Right ventricle myocardium inferior (tissue), 1 donor: ENCODE measurements at regions not wholly inside any gene's neighbourhood (a gene's known extent, or its start where the extent isn't known, plus 50 kb on each side); places are given as distances from the start of the nearest gene placed in this dataset.
"Not testable (repeated sequence)": the region's sequence is repeated elsewhere in the genome, so short reads cannot be mapped to it uniquely, and the experiment has no call there.

Experiments used
- ATAC-seq: fragments of 200-7000 bp; cut with Tn5 transposase; one replicate; pipeline ENCODE4 v1.9.1; 2020; ENCODE audit warnings: mild to moderate bottlenecking, moderate library complexity
- DNase-seq: peaks from one replicate; pipeline ENCODE4 v3.0.0; 2021; ENCODE audit errors: missing footprints
- intact Hi-C: fragments of 100-400 bp; cut with DNase I; formaldehyde crosslinking; loops from one replicate; pipeline ENCODE4 v1.11.0; 2022
- donor health status: DM: no; HTN: yes; CAD: no; lungs with severe emphysema.

DNA sequence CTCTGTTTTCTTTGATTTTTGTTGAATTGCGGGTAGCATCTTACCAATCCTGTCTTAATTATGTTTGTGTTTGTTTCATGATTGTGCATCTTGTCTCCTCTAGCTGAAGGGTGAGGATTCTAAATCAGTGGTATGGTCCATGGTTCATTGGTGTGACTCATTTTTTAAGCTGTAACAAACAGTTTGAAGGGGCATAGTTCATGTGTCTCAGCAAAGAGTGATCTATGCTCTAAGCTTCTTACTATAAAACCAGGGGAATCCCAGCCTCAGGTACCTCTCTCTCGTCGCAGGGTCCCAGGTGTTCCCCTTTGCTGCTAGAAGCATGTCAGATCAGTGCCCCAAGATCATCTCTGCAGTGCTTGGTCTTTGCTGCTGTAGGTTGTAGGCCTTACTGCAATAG, 100.1 kb downstream of the OTUD1 start:
- intact Hi-C loops = no loop called here
- DNase-seq (no peak), ATAC-seq (no peak)

DNA sequence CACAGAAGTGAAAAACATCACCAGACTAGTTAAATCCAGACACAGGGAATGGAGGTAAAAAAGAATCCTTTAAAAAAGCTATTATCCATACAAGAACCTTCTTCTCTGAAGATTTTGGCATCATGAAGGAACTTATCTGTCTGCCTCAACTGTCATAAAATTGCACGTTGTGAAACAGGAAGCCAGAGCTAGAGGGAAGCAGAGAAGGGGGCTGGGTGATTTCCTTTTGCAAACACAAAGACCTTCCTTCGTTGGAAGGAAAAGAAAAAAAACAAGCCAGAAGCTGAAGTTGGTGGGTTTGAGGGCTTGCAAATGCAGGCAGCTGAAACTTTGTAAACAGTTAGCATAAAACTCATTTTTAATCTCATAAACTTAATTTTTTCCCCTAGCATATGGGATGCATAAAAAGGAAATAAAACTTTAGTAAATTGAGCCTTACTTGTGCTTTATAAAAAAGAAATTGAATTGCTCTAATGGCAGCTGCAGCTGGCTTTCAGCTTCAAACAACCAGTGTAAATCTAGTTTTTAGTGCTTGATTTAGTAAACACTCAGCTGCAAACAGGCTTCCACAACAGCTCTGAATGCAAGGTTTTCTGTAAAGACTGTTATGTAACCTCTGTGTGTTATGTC, 101.6 kb downstream of the OTUD1 start:
- DNase-seq = no peak
- no peak for ATAC-seq
- intact Hi-C loops = no loop called here

DNA sequence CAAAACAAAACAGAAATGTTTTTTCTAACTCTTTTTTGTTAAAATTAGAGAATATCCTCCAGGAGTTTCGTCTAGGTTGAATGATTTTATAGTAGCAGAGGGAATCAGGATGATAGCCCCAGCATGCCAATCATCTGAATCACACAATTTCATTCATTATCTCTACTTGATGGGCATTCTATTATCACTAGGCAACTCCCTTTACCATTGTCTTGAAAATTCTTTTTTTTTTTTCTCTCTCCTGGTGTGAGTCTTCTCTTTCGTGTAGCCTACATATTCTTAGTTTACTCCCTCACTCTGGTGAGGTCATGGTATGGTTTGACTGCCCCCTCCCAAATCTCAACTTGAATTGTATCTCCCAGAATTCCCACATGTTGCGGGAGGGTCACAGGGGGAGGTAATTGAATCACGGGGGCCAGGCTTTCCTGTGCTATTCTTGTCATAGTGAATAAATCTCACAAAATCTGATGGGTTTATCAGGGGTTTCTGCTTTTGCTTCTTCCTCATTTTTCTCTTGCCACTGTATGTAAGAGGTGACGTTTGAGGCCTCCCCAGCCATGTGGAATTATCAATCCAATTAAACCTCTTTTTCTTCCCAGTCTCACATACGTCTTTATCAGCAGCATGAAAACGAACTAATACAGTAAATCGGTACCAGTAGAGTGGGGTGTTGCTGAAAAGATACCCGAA, 105.0 kb downstream of the OTUD1 start:
- intact Hi-C loops = no loop called here
- ATAC-seq = no peak
- no peak for DNase-seq

DNA sequence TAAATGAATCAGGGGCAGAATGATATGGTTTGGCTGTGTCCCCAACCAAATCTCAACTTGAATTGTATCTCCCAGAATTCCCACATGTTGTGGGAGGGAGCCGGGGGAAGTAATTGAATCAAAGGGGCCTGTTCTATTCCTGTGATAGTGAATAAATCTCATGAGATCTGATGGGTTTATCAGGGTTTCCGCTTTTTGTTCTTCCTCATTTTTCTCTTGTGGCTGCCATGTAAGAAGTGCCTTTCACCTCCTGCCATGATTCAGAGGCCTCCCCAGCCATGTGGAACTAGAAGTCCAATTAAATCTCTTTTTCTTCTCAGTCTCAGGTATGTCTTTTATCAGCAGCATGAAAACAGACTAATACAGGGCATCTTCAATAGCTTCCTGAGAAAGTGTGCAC, 107.0 kb downstream of the OTUD1 start:
- DNase-seq, ATAC-seq, intact Hi-C loops: not testable (repeated sequence)

DNA sequence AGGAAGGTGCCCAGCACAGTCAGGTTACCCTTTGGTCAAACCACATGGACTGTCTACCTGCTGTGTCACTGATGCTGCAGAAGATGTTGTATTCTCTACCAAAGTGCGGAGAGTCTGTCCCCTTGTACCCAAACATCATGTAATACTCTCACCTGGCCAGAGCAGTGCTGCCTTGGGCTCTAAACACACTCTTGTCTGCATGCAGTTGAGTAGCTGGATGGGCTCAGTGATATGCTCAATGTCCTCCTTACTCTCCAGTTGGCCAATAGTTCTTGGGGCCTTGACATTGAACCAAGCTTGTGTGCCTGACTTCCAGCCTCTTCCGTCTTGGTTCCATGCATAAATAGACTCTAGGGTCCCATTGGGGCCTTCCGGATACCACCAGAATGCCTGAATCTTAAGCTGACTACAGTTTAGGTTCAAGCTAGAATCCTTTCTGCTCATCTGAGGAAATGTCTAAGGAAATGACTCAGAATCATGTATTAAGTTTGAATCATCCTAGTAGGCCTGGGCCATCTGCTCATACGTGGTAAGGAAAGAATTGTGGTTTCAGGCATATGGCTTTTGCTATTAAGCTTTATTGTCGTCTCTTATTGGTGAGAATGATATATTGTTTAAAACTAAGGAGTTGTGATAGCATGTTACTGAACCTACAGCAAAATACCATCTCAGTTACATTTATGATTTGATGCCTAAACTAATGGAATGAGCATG, 118.0 kb downstream of the OTUD1 start:
- DNase-seq (no peak), ATAC-seq (no peak)
- intact Hi-C loops = no loop called here

DNA sequence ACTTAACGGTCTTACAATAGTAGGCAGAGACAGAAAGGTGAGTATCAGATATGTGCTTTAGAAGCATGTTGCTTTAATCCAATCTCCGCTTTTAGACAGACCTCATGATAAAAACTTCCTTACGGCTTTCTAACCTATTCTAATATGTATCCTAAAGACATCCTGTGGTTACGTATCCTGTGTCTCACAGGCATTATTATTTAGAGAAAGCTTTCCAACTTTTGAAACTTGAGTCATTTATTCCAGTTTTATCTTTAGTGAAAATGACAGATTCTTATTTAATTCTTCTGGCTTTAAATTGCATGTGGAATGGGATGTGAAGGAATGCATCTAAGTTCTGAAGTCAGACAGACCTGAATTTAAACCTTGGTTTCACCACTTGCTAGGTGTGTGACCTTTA, 118.9 kb downstream of the OTUD1 start:
- DNase-seq (no peak), ATAC-seq (no peak)
- intact Hi-C loops = no loop called here

DNA sequence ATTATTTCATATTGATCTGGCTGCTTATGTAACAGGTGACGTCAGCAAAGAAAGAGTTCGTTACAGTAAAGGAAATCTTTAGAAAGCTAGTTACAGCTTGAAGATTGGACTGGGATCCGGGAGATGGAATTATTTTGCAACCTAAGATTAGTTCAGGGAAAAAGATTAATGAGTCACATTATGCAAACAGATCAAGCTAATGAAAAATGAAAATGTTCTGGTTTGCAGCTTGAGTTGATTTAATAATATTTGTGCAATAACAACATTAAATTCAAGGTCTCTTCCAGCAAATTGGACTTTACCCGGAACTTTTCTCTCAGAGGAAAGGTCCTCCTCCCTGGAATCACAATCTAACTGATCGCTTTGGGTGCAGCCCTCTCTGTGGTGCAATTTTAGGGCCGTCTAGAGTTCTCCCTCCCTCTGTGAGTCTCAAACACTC, 119.5 kb downstream of the OTUD1 start:
- intact Hi-C loops = no loop called here
- DNase-seq (no peak), ATAC-seq (no peak)

DNA sequence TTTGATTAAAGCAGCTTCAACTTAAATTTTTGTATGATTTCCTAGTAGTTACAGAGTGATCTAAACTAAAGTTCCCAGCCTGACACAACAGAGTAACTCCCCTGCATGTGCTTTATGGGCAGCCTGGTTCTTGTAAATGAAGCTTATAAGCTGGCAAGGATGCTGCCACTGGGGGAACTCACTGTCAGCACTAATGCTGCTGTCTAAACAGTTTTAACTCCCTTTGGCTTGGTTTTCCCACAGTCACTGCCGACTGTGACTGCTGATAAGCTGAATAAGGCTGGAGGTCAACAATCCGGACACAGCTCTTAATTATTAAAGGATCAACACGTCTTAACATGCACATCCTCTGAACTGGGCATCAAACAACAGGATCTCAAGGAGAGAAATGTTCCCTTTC, 130.1 kb downstream of the OTUD1 start:
- intact Hi-C loops = no loop called here
- no peak for DNase-seq
- ATAC-seq = no peak

DNA sequence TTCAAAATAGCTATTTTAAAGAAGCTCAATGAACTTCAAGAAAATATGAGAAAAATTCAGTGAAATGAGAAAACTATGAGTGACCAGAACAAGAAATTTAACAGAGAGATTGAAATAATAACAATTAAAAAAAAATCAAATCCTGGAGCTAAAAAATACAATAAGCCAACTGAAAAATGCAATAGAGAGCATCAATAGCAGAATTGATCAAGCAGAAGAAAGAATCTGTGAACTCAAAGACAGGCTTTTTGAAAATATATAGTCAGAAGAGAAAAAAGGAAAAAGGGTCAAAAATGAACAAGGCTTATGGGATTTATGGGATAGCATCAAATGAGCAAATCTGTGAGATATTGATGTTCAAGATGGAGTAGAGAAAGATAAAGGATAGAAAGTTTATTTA, 133.0 kb downstream of the OTUD1 start:
- ATAC-seq (no peak), DNase-seq (no peak)
- intact Hi-C loops = no loop called here

DNA sequence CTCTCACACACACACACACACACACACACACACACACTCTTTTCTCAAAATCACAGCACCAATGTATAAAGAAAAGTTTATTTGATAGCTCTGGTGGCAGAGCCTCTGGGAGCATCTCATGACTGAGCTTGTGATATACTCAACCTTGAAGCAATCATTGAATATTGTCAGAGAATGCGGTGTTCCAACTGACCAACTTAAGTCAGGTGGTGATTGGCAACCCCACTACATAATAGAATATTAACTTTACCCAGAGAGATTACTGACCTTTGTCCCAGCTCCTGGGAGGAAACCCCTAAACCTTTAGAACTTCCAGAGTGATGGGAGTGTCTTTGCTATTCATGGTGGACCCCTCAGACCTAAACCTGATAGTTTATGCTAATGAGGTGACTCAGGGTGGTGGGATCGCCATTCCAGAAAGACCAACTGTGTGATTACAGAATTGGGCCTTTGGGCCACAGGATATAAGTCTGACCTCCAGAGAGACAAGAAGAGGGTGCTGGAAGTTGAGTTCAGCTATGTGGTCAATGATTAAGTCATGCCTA, 143.1 kb downstream of the OTUD1 start:
- no peak for ATAC-seq
- intact Hi-C loops = no loop called here
- no peak for DNase-seq

DNA sequence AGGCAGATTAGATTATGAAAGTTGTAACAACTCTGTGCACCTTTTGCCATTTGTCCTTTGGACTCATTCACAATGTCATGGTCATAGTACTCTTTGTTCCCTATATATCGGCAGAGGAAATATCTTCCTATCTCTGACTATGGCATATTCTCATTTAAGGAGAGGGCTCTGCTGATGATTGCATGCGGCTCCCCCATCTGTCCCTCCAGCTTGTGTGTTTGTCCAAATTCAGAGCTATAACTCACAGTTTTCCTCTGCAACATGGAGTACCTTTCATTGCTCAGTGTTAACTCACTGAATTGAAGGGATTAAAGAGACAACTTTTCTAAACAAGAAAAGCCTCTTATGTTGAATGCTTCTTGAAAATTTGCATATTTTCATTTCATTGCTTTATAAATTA, 145.5 kb downstream of the OTUD1 start:
- intact Hi-C loops = no loop called here
- ATAC-seq = no peak
- no peak for DNase-seq

DNA sequence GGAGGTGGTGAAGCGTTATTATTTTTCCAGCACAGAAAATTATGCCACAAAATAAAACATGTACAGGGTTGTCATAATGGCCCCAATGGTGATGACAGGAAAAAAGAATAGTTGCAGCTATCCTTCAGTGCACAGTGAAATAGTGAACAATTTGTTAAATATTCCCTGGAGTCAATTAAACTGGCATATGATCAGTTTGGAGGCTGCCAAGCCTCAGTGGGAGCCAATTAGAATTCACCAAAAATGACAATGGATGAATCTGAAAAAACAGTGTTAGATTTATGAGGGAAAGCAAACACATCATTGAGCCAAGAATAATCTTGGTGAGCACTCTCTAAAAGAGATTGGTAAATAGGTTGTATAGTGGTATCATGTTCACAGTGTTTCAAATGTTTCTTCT, 146.3 kb downstream of the OTUD1 start:
- intact Hi-C loops = no loop called here
- ATAC-seq = no peak
- DNase-seq = no peak

DNA sequence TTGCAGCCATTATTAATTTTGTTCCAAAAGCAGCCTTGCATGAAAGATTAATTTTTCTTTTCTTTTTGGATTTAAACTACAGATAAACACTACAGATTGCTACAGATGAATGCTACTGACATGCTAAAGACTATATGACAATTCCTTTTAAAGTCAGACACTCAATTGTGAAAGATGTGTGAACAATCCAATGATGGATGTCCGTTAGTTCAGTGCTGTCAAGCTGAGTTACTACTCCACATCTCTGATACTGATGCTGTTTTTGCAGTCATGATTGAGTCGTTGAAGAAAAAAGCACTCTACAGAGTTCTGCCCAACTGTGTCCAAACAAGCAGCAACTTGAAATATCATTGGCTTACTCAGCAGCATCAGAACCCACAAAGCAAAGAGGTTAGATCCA, 146.8 kb downstream of the OTUD1 start:
- no peak for DNase-seq
- intact Hi-C loops = no loop called here
- no peak for ATAC-seq

DNA sequence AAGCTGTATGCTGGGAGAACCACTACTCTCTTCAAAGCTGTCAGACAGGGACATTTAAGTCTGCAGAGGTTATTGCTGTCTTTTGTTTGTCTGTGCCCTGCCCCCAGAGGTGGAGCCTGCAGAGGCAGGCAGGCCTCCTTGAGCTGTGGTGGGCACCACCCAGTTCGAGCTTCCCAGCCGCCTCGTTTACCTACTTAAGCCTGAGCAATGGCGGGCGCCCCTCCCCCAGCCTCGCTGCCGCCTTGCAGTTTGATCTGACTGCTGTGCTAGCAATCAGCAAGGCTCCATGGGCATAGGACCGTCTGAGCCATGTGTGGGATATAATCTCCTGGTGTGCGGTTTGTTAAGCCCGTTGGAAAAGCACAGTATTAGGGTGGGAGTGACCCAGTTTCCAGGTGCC, 156.4 kb downstream of the OTUD1 start:
- ATAC-seq, intact Hi-C loops, DNase-seq: not testable (repeated sequence)

DNA sequence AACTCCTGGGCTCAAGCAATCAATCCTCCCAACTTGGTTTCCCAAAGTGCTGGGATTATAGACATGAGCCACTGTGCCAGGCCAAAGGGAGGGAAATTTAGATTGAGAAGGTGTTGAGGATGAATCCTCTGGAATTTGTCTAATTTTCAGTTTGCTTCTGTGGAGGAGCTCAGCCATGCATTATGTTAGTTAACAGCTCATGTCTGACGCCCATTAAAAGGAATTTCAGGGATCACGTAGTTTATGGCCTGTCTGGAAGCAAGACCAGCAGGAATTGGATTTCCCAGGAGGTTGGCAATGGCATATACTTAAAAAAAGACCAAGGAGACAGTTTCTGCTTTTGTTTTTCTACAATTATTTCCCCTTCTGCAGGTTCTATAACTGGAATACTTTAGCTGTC, 165.7 kb downstream of the OTUD1 start:
- DNase-seq (no peak), ATAC-seq (no peak)
- intact Hi-C loops = no loop called here

DNA sequence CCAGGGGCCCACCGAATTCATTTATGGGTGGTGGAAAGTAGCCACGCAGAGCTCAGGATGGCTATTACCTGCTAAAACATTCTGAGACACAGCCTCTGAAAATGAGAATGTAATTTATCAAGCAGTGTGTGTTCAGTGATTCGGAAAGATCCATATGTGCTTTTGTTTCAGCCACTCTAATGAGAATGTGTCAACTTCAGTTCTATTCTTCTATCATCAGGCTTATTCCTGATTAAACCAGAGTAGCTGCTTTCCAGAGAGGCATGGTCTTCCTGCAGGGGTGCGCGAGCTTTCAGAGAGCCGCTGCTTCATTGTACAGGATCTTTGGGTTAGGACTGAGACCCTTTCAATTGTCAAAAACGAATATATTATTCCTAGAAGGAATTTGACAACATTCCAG, 167.6 kb downstream of the OTUD1 start:
- intact Hi-C loops = no loop called here
- DNase-seq (no peak), ATAC-seq (no peak)

DNA sequence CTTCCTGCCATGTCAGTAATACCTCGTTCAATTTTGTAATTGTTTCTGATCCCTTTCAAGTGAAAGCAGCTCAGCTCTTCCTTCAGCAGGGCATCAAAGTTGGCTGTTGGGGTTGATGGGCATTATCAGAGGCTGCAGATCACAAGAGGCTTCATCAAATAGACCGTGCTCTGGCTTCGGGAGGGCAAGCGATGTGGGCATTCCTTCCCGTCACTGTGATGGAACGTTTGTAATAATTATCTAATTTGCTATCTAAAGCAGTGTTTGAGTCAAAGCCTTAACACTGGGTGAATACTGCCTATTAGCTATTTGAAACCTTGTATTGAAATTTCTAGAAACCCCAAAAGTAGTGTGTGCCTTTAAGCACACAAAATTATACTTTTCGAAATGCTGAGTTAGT, 170.1 kb downstream of the OTUD1 start:
- no peak for ATAC-seq
- intact Hi-C loops = no loop called here
- DNase-seq = no peak

DNA sequence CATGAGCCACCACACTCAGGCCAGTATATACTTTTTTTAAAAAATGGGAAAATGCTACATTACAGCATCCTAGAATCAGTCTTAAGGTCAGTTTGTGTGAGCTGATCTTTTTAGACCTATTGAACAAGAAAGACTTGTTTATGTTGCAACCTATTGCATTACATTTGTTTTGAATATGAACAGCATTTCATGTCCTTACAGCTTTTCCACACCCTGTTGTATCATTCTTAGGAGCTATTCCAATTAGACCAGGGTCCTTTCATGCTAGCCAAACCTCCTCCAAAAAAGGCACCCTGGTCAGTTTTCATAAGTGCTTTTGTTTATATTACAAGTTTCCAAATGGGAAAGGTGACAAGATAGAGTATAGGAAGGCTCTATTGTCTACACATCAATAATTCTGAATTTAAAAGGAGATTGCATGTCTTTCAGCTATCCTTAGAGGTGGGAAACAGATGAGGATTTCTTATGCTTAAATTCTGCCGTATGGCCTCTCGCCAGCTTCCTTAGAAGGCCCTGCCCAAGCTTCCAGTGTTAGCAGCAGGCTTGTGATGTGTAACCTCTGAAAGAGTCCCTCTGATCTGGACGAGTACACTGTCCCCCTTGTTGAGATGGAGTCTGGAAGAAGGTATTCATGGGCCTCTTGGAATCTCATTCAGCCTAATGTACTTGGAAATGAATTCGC, 171.9 kb downstream of the OTUD1 start:
- intact Hi-C loops = no loop called here
- DNase-seq (no peak), ATAC-seq (no peak)

DNA sequence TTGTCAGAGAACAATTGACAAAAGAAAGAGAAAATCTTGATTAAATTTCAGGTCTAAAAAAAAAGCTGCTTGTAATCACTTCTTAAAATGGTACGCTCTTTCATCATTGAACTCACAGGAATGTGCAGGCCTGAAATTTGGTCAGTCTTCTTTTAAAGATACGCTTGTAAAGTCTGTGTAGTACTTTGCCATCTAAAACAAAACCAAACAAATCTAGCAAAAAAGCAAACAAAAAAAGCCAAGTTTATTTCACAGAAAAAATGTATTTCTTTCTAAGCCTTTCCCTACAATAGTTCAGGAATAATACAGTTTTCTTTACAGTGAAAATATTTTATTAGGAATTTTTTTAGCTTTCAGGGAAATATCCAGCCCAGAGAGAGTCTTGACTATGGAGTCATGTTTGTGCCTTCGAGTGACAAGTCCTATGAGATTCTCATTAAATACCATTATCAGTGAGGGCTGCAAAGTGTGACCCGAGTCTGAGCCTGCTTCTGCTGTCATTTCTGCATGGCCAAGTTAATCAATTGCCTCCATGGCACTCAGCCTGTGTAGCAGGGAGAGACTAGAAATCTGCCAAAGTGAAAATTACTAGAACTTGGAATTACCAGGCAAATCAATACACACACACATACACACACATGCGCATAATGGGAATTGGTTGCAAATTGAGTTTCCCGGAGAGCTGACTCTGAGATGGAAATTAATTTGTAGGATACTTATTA, 172.6 kb downstream of the OTUD1 start:
- intact Hi-C loops = no loop called here
- no peak for ATAC-seq

More for the DNA sequence above, 172.6 kb downstream of the OTUD1 start:
- DNase-seq = no peak
